Kidney epithelial cell (primary cell): ENCODE measurements at regions not wholly inside any gene's neighbourhood (a gene's known extent, or its start where the extent isn't known, plus 50 kb on each side); places are given as distances from the start of the nearest gene placed in this dataset.

Source experiments
- DNase-seq: peaks from one replicate; pipeline ENCODE4 v3.0.0-alpha.2; 2010; ENCODE audit warnings: low read depth
- H3K27me3 ChIP-seq: 2 replicates; pipeline ENCODE4 v1.6.0; 2011; ENCODE audit warnings: low read length; ENCODE audit not compliant: control insufficient read depth, insufficient read depth
- H3K36me3 ChIP-seq: 2 replicates; pipeline ENCODE4 v1.5.1; 2011; ENCODE audit warnings: low read length; ENCODE audit not compliant: control insufficient read depth, insufficient read depth
- H3K4me3 ChIP-seq: 2 replicates; pipeline ENCODE4 v1.5.1; 2011; ENCODE audit warnings: low read depth, mild to moderate bottlenecking, control low read depth, low read length
- TF ChIP-seq, protein P1 (sequence below): IDR thresholded peaks from 2 replicates; pipeline ENCODE4 v1.5.1; 2011; ENCODE audit warnings: mild to moderate bottlenecking, moderate library complexity, low read length, control low read depth, inconsistent platforms; ENCODE audit not compliant: insufficient read depth, poor library complexity, severe bottlenecking

DNA sequence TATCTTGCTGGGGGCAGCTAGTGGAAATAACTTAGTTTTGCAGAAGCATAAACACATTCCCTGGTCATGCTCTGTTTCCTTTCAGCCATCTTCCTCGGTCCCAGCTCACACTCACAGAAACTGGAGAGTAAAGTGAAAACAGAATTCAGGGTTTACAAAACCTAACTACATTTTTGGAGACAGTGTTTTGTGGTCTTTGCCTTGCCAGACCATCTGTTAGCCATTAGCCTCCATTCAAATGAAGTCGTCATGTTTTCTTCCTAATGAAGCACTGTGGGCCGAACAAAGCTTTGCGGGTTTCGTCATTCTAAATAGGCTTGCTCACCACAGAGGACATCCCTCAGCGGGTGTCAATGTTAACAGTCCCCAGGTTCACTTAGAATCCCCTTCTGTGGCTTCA is 214.6 kb upstream of the TMEM72 start:
- no peak overlapping the region for H3K4me3 ChIP-seq
- no peaks in the 10 kb centered on the region for H3K36me3 ChIP-seq
- DNase-seq = no peak
- TF ChIP-seq, protein P1, sequence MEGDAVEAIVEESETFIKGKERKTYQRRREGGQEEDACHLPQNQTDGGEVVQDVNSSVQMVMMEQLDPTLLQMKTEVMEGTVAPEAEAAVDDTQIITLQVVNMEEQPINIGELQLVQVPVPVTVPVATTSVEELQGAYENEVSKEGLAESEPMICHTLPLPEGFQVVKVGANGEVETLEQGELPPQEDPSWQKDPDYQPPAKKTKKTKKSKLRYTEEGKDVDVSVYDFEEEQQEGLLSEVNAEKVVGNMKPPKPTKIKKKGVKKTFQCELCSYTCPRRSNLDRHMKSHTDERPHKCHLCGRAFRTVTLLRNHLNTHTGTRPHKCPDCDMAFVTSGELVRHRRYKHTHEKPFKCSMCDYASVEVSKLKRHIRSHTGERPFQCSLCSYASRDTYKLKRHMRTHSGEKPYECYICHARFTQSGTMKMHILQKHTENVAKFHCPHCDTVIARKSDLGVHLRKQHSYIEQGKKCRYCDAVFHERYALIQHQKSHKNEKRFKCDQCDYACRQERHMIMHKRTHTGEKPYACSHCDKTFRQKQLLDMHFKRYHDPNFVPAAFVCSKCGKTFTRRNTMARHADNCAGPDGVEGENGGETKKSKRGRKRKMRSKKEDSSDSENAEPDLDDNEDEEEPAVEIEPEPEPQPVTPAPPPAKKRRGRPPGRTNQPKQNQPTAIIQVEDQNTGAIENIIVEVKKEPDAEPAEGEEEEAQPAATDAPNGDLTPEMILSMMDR = no peak
- no peaks in the 10 kb centered on the region for H3K27me3 ChIP-seq

DNA sequence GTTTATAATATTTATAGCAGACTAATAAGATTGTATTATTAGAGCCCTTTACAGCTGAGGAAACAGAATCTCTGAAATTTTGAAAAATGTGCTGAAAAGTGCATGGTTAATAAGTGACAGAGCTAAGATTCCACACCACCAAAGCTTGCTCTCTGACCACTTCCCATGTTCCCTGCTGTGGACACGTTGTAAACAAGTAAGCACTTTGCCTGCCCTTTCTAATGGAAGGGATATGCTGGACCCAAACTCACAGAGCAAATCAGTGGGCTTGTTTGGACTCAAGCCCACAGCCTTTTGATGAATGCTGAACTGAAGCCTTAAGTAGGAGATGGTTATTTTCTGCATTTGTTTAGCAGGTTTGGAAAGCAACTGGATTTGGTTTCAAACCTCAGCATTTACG is 214.0 kb upstream of the TMEM72 start:
- H3K27me3 ChIP-seq = no peaks in the 10 kb centered on the region
- H3K4me3 ChIP-seq = no peak overlapping the region
- no peak for DNase-seq
- TF ChIP-seq, protein P1 = no peak
- no peaks in the 10 kb centered on the region for H3K36me3 ChIP-seq

DNA sequence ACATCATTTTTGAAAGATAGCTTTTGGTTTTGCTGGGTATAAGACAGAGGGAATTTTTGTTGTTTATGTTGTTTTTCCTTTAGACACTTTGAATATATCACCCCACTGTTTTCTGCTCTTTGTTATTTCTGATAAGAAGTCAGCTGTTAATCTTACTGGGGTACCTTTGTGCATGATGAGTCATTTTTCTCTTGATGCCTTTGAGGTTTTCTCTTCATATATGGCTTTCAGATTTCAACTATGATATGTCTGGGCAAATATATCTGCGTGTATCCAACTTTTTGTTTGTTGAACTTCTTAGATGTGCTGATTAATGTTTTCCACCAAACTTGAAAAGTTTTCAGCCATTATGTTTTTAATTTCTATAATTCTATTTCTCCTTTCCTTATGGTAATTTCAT is 208.6 kb upstream of the TMEM72 start:
- no peaks in the 10 kb centered on the region for H3K36me3 ChIP-seq
- H3K4me3 ChIP-seq = no peak overlapping the region
- TF ChIP-seq, protein P1 = no peak
- DNase-seq = no peak
- H3K27me3 ChIP-seq = no peaks in the 10 kb centered on the region

DNA sequence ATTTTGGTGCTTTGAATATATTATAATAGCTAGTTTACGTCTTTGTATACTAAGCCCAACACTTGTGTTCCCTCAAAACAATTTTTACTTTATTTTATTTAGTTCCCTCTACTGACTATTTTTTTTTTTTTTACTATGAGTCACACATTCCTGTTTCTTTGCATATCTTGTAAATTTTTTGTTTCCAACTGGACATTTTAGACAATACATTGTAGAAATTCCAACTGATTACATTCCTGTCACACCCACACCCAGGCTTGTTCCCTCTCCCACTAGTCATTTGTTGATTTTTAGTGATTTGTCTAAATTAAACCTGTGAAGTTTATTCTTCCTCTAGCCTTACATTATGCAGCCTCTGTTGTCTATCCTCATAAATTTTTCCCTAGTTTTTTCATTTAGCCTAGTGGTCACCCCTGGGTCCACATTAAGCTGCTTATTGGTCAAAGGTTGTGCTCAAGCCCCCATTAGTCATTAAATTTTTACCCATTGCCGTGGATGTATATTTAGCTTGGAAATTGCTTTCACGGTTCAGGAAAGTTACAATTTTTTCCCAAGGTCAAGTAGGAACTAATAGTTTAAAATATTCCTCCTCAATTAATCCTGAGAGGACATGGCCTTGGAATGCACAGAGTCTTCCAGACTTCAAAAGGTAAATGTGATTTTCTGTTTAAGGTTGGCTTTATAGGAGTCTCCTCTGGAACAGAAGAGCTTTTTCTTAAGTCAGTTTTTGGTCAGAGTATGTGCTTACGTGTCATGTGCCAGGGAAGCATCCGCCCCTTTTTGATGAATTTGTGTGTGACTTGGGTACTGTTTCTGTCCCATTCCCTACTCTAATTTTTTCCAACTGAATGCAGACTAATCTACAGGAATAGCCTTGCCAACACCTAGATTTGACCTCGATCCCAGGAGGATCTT is 207.6 kb upstream of the TMEM72 start:
- no peaks in the 10 kb centered on the region for H3K27me3 ChIP-seq
- no peaks in the 10 kb centered on the region for H3K36me3 ChIP-seq
- TF ChIP-seq, protein P1 = no peak
- H3K4me3 ChIP-seq = no peak overlapping the region
- no peak for DNase-seq

DNA sequence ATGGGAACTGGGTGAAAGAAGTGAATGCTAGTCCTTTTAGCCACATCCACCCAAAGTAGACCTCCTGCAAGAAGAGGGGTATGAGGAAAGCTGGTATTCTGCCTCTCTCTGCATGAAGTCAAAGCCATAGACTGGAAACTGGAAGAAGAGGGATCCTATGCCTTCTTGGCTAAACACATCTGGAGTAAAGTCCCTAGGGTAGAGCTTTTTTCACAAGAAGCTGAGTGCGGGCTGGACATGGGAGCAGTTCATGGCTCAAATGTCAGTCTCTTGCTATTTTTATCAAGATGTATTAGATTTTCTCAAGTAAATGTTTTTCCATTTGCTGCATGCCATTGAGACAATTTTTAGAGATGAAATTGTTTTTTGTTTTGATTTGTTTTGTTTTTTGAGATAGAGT is 206.5 kb upstream of the TMEM72 start:
- Histone ChIP-seq H3K4me3 (no peak overlapping the region), H3K36me3 (no peaks in the 10 kb centered on the region), H3K27me3 (no peaks in the 10 kb centered on the region)
- TF ChIP-seq, protein P1 = no peak
- no peak for DNase-seq

DNA sequence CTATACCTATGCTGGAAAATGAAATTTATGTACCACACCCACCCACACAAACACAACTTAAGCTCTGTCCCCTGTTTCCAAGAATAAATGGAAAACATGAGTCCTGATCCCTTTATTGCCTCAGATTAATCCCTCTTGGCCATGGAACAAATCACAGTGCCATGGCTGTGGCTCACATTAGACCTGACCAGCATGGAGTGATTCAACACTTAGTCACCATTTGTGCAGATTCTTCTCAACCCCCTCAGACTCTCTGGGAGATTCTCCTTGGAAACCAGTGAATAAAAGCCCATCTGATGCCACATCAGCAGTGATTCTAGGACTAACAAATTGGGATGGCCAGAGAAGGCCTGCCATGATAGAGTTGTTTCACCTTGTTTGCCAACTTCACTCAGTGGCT is 204.4 kb upstream of the TMEM72 start:
- TF ChIP-seq, protein P1 = no peak
- Histone ChIP-seq H3K4me3 (no peak overlapping the region), H3K27me3 (no peaks in the 10 kb centered on the region), H3K36me3 (no peaks in the 10 kb centered on the region)
- peak; percentile 88 for DNase-seq
